ENCODE measurements at regions not wholly inside any gene's neighbourhood (a gene's known extent, or its start where the extent isn't known, plus 50 kb on each side); places are given as distances from the start of the nearest gene placed in this dataset.

- no peak for DNase-seq (ENCODE audit: low spot score)
Measured at GRCh38 chr2:18425210-18425703, 135.2 kb downstream of the RDH14 start.

- no peak for DNase-seq (ENCODE audit: low spot score)
Measured at GRCh38 chr2:18423636-18424035, 136.8 kb downstream of the RDH14 start.

- no peak for DNase-seq (ENCODE audit: low spot score)
Measured at GRCh38 chr2:18422432-18423165, 137.9 kb downstream of the RDH14 start.

GRCh38 chr2:18413676-18414396 is 146.6 kb downstream of the RDH14 start:
- DNase-seq (ENCODE audit: low spot score), result peak; percentile 84

GRCh38 chr2:18412980-18413675 is 147.3 kb downstream of the RDH14 start:
- DNase-seq (ENCODE audit: low spot score), result no peak

GRCh38 chr2:18411626-18412025 is 148.8 kb downstream of the RDH14 start:
- no peak for DNase-seq (ENCODE audit: low spot score)

- DNase-seq (ENCODE audit: low spot score), result no peak
Measured at GRCh38 chr2:18410543-18410942, 149.9 kb downstream of the RDH14 start.

GRCh38 chr2:18408638-18409037 is 151.8 kb downstream of the RDH14 start:
- DNase-seq (ENCODE audit: low spot score), result no peak

- no peak for DNase-seq (ENCODE audit: low spot score)
Measured at GRCh38 chr2:18406219-18406618, 154.2 kb downstream of the RDH14 start.

- DNase-seq (ENCODE audit: low spot score), result no peak
Measured at GRCh38 chr2:18404708-18405107, 155.7 kb downstream of the RDH14 start.

- DNase-seq (ENCODE audit: low spot score), result peak; percentile 42
Measured at GRCh38 chr2:18403921-18404522, 156.4 kb downstream of the RDH14 start.

GRCh38 chr2:18402831-18403230 is 157.6 kb downstream of the RDH14 start:
- DNase-seq (ENCODE audit: low spot score), result no peak

- no peak for DNase-seq (ENCODE audit: low spot score)
Measured at GRCh38 chr2:18401471-18401870, 159.0 kb downstream of the RDH14 start.

GRCh38 chr2:18399601-18400000 is 160.9 kb downstream of the RDH14 start:
- DNase-seq (ENCODE audit: low spot score), result no peak

GRCh38 chr2:18398833-18399232 is 161.6 kb downstream of the RDH14 start:
- DNase-seq (ENCODE audit: low spot score), result no peak

- DNase-seq (ENCODE audit: low spot score), result no peak
Measured at GRCh38 chr2:18396329-18397010, 164.0 kb downstream of the RDH14 start.

- no peak for DNase-seq (ENCODE audit: low spot score)
Measured at GRCh38 chr2:18395555-18395954, 164.9 kb downstream of the RDH14 start.

GRCh38 chr2:18387441-18388206 is 172.8 kb downstream of the RDH14 start:
- peak; percentile 96 for DNase-seq (ENCODE audit: low spot score)

- no peak for DNase-seq (ENCODE audit: low spot score)
Measured at GRCh38 chr2:18384242-18384641, 176.2 kb downstream of the RDH14 start.

- no peak for DNase-seq (ENCODE audit: low spot score)
Measured at GRCh38 chr2:18381386-18381785, 179.1 kb downstream of the RDH14 start.

GRCh38 chr2:18380321-18380720 is 180.1 kb downstream of the RDH14 start:
- no peak for DNase-seq (ENCODE audit: low spot score)
